ENCODE measurements at regions not wholly inside any gene's neighbourhood (a gene's known extent, or its start where the extent isn't known, plus 50 kb on each side); places are given as distances from the start of the nearest gene placed in this dataset.

DNA sequence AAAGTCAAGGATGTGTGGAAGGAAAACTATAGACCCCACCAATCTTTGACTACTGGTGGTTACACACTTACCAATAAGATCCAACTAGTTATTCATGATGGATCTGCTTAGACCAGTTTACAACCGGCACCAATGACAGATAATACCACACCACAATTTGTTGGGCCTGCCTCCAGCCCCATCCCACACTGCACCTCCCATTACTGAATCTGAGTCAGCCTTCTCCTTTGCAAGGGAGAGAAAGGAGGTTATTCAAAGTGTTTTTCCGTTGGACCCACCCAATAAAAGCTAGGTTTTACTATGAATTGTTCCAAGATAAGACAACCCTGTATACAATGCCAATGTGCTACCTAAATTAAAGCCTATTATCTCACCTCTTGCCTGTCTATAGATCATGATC is 453.5 kb downstream of the MTRR start:
- DNase-seq (ENCODE audit: low spot score): no peak

DNA sequence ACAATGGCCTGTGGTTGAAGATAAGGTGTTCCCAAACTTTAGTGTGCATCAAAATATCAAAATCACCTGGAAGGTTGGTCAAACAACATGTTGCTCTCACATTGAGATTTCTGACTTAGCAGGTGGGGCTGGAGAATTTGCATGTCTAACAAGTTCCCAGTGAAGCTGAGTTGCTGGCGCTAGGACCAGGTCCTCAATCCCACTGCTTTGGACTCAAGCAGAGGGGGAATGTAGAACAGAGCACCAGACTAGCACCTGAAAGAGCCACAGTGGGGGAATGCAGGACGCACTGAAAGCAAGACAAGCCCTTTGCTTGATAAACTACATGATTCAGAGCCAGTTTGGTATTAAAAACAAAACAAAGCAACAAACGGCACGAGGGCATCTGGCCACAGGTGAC is 458.1 kb downstream of the MTRR start:
- DNase-seq (ENCODE audit: low spot score): no peak

DNA sequence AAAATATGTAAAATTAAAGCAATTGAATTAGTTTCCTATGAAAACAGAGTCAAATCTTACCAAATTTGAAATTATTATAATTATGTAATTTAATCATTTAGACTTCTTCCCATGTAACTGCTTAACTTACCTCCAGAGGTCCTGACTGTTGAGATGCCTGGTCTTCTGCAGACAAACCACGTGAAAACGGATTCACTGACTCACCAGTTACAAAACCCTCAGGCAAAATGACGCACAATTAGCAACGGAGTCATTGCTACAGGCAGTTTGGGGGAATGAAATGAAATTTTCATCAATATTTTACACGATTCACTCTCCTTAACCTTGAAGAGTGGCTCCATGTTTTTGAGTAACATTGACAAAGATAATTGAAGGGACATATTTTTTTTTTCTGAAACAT is 460.8 kb downstream of the MTRR start:
- no peak for DNase-seq (ENCODE audit: low spot score)

DNA sequence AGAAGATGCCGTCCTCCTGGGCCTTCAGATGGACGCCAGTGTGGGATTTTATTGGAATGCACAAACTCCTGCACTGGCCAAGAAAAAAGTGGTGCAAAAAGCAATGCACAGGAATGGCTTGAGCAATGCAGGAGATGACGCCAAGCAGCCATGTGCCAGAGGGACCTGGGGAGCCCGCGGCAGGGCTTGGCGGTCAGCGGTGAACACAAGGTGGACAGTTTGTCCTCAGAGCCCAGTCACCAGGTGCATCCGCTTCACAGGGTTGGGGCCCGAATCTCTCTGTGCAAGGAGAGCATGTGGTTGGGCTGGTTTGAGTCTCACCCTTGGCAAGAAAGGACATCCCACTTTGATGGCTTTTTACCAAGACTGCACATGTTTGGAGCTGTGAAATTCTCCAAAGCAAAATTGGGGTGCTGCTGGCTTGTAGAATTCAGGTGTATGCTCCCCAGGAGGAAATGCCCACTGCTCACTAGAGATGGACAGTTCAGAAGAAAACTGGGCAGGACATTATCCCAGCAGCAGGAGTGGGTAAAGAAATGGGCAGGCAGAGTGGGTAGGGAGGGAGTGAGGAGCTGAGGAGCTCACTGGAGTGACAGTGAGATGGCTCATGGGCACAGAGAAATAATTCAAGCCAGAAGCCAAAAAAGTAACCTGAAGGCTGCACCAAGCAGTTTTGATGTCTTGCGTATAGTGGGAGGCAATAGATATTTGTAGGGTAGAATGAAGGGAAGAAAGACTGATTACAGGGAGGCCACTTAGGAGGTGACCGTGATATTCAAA is 463.9 kb downstream of the MTRR start:
- DNase-seq (ENCODE audit: low spot score): no peak

DNA sequence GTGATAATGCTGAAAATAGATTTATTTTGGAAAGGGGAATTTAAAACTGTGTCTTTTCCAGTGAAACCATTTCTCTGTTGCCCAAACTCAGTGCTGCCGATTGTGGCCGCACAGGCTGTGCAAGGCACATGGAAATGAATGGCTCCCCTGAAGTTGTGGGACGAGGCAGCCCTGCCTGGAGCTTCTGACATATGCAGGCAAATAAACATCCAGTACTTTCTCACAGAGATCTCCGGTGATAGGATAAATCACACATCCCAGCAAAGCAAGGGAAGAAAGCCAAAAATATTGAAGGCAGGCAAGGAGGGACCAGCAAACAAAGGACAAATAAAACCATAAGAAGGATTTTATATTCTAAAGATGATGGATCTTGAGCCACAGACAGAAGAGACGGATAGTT is 464.5 kb downstream of the MTRR start:
- DNase-seq (ENCODE audit: low spot score): no peak

DNA sequence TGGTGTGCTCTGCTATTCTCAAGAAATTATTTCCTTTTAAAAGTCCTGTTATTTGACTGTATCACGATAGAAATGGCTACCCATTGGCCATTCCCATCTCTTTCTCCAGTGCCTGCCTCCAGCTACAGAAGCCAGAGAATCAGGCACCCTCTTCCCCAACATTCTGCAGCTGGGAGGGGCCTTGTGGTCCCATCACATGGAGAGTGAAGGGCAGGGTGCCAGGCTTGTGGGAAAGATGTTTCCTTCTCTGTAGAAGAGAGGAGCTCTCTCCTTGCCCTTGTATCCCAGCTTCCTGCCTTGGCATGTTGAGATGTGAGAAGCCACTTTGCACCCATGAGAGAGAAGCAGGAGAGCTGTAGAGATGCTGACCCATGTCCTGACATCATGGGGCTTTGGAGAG is 465.0 kb downstream of the MTRR start:
- no peak for DNase-seq (ENCODE audit: low spot score)

DNA sequence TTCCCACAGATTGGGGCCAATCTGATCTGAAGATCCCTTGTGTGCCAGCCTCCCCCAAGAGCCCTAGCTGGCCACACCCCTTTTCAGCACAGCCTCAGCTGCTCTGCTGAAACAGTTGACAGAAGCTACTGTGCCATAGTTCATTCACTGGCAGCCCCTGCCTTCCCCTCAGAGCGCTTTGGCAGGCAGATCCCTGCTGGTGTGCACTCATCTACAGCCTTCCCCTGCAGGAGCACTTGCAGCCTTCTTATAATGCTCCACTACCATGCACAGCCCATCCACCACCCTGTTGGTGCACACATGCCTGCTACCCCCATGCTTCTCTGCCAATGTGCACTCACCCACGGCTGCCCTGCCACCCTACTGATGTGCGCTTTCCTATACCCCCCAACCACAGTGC is 471.3 kb downstream of the MTRR start:
- DNase-seq (ENCODE audit: low spot score): no peak

DNA sequence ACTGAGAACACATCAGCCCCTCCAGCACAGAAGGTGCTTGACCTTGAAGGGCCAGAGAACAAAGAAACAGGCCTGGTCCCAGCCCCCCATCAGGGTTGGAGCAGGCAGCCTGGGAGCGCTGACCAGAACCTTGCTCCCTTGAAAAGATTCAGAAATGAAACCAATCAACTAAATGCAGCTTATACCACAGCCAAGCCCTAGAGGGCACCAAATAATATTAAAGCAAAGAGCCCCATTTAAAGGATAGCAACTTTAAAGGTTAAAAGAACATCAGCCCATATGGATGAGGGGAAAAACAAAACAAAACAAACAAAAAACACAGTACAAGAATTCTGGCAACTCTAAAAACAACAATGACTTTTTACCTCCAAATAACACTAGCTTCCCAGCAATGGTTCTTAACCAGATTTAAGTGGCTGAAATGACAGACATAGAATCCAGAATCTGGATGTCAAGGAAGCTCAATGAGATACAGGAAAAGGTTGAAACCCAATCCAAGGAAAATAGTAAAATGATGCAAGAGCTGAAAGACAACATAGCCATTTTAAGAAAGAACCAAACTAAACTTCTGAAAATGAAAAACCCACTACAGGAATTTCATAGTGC is 471.9 kb downstream of the MTRR start:
- DNase-seq (ENCODE audit: low spot score): no peak

DNA sequence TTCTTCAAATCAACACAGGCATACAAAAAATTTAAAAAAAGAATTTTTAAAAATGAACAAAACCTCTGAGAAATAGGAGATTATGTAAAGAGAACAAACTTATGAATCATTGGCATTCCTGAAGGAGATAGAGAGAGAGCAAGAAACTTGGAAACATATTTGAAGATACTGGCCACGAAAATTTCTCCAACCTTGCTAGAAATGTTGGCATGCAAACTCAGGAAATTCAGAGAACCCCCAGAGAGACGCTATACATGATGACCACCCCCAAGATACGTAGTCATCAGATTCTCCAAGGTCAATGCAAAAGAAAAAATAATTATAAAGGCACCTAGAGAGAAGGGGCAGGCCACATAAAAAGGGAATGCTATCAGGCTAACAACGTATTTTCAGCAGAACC is 472.5 kb downstream of the MTRR start:
- DNase-seq (ENCODE audit: low spot score): no peak

DNA sequence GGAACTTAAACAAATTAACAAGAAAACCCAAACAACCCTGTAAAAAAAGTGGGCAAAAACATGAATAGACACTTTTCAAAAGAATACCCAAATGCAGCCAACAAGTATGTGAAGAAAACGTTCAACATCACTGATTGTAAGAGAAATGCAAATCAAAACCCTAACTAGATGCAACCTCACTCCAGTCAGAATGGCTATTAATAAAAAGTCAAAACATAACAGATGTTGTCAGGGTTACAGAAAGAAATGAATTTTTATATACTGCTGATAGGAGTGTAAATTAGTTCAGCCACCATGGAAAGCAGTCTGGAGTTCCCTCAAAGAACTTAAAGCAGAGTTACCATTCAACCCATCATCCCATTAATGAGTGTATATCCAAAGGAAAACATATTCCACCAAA is 479.0 kb downstream of the MTRR start:
- DNase-seq (ENCODE audit: low spot score): no peak

DNA sequence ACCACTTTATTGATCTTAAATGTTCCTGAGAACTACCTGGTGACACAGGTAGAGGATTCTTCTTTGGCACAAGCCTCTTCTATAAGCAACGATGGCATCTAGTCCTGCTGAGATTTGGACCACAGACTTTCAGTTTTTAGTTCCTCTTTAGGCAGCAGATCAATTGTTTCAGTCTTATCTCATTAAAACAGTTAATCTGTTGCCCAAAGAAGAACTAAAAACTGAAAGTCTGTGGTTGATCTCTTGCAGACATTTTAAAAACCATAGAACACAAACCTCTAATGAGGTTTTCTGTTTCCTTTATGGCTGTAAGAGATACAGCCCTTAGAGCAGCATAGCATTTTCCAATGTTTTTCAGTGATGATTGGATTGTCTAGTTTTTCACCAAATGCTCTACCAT is 480.9 kb downstream of the MTRR start:
- no peak for DNase-seq (ENCODE audit: low spot score)

DNA sequence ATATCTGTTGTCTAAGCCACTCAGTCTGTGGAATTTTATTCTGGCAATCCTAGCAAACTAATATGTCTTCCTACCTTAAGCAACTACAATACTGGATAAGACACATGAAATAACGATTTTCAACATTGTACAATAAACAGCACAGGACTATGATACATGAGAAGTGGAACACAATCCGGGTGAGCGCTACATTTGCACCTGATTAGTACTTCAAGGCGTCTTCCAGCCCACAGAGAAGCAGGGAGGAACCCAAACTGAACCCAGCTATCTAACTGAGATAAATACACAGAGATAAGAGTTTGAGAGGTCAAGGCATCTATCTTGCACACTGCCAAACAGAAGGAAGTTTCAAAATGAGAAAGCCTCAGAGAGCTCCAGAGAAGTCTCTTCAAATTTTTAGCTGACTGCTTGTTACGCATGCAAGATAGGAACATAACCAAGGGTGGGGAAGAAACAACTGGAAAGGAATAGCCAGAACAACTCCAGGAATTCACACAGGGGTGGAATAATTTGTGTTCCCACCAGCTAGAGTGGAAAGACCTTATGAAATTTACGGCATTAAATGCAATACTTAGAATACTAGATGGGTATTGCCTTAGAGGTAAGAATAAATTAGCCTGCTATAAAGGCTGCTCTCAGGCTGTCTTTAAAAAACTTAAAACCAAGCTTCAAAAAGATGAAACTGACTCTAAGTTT is 481.8 kb downstream of the MTRR start:
- no peak for DNase-seq (ENCODE audit: low spot score)

DNA sequence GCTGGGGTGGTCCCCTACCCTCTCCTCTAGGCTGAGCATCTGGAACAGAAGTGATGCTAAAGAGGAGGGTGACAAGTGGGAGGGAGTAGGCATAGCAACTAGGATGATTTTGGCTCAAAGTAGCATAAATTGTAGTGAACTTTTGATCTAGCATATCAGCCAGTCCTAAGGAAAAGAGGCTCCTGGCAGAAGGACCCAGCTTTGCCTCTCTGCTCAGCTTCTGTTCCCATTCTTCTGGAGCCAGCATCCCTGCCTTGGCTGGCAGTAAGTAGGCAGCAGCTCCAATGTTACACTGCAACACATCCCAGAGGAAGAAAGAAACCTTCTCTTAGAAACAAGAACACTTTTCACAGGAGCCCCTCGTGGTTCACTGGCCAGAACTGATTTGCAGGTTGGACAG is 487.0 kb downstream of the MTRR start:
- no peak for DNase-seq (ENCODE audit: low spot score)

DNA sequence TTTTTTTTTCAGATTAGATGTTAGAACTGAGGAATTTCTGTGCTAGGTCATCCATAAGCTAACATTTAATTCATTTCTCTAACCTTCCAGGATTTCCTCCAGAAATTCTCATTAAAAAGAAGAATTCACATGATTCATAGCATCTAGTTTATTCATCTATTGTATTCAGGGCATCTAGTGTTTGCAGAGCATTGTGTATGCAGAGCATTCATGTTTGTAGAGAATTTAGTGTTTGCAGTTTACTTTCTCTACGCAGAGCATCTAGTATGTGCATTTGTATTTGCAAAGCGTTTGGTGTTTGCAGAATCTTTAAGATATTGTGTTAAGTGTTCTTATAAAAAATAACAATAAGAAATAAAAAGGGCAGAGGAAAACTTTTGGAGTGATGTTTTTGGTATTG is 491.1 kb downstream of the MTRR start:
- no peak for DNase-seq (ENCODE audit: low spot score)

DNA sequence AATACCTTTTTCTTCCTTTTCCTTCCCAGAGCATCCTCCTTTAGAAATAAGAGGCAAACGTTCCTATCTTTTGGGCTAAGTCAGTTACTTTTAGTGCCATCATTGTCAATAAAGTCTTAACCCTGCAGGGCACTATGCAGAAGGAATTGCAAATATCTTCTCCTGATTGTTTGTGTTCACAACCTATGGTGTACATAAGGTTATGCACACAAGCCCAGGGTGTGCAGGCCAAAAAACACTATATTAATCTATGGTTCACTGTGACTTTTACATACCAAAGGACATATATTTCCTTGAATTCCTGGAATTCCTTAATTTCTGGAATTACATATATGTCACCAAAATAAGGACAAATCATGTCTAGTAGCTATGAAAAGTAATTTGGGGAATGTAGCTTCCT is 493.5 kb downstream of the MTRR start:
- DNase-seq (ENCODE audit: low spot score): no peak

DNA sequence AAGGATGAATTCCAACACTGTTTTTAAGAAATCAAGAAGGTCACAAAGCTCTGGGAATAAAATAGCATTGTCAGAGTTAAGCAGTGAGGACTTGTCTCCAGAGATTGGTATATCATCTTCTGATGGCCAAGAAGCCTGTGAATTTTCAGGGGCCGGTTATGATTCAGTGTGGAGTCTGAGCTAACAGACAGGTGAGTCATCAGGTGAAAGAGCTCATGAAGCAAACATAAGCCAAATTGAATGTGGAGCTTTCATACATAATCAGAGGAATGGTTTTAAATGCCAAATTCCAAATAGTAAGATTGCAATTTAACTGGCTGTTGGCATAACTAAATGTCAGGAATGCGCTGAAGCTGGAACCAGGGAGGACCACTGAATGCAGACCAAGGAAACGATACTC is 494.2 kb downstream of the MTRR start:
- no peak for DNase-seq (ENCODE audit: low spot score)

DNA sequence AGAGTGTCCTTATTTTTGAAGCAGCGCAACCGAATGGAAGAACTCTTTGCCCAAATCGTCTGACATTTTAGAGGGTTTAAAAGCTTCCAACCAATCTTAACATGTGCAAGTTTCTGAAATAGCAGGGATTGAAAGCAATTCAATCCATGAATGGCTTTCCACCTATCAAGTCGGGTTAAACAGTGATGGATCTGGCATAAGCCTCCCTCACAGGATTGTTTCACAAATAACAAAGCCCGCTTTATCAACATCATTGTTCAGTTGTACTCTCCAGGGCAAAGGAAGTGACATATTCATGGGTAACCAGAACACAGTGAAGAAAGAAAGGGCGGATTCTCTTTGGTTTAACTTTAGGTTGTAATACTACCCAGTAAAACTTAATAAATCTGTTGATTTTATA is 497.3 kb downstream of the MTRR start:
- no peak for DNase-seq (ENCODE audit: low spot score)

DNA sequence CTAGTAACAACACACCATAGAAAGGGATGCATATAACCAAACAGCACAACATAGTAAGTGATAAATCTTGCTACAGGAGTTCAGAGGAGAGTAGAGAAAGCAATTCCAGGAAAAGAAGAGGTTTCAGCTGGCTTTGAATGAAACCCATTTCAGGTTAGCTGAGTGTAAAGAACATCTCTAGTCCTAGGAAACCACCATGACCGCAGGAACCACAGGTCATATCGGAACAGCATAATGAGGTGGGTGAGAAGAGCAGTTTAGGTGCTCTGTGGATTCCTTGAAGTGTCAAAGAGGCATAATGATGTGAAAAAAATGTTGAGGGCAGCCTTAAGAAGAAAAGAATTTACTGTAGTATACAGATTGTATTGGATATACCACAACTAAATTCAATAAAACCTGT is 507.5 kb downstream of the MTRR start:
- DNase-seq (ENCODE audit: low spot score): no peak

DNA sequence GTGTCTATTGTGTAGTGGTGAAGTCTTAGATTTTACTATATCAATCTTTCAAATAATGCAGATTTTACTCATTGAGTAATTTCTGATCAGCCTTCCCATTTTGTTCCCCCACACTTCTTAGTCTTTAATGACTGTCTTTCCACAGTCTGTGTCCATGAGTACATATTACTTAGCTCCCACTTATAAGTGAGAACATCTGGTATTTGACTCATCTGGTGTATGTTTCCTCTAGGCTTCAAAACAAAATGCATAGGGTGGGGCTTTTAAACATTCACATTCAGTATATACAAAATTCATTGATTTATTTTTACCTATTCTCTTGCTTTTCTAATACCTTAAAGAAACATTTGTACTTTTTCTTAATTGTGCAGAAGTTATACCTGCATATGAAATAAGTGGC is 513.0 kb downstream of the MTRR start:
- DNase-seq (ENCODE audit: low spot score): no peak

DNA sequence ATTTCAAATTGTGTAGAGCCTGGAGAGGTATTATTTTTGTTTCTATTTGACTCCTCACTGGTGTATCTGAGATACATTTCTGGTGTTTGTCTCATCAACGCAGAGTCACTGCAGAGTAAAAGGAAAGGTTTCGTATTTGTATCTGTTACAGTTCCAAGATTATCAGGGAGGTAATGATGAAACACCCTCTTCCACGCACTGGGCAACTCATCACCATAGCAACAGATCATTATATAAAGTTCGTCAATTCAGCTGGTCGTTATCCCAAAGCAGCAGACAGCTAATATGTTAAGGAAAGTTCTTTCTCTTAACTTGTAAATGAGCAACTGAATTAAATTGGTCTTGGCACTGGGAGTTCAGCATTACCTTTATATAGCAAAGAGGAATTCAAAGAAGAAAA is 513.5 kb downstream of the MTRR start:
- DNase-seq (ENCODE audit: low spot score): no peak

DNA sequence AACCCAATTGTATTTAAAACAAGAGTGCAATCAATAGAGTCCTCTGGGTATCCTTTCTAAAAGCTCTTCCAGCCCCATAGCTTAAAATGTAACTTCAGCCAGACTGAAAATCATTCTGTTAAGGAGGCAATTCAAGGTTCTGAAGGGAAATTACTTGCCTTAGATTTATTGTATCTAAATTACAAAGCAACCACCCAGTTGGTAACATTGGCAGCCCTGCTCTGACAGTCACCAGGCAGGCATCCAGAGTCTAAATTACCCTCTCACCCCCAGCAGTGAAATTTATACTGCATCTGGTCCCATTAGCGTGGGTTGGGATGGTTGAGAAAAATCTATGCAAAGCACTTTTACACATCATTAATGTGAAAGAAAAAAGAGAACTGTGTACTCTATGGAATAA is 514.7 kb downstream of the MTRR start:
- no peak for DNase-seq (ENCODE audit: low spot score)

DNA sequence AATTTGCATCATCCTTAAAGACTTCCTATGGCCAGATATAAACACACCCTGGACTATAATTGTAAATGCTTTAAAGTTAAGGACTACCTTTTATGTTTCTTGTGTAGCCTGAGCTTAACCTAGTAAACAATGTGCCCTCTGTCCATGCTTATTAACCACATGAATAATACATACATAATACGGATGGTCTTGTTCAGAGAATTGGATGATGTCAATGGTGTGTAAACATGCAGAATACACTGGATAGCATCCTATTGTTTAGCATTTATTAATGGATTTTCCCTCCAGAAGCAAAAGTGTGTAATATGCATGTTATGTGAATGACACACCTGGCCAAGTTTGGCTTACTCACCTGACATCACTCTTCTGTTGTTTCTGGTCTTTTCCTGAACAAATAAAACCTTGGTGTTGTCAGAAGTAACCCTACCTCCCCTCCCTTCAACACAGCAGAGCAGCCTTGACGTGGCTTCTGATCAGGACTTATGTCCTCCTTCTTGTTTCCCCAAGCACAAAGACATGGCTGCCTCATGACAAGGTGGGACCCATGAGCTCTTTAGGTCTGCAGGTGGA is 517.9 kb downstream of the MTRR start:
- no peak for DNase-seq (ENCODE audit: low spot score)

DNA sequence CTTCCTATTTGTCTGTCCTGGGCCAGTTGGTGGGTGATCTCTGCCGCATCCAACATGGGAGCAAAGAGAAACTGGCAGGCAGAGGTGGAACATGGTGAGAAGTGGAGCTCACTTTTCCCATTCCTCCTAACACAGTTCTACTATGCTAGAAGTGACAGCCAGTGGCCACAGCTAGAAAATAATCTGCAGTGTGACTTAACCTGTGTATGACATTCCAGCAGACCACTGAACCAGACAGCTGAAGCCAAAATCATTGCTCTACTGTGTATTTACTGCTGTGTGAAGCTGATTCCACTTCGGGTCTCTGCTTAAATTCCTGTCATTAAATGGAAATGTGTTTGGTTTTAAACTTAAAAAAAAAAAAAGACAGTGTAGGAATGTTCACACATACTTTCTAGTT is 523.0 kb downstream of the MTRR start:
- DNase-seq (ENCODE audit: low spot score): no peak

Data from hematopoietic multipotent progenitor cell treated with erythropoietin and hydrocortisone succinate and interleukin-3 and kit ligand, for 17 days (in vitro differentiated cells).